GM04504 (cell line): ENCODE measurements at regions not wholly inside any gene's neighbourhood (a gene's known extent, or its start where the extent isn't known, plus 50 kb on each side); places are given as distances from the start of the nearest gene placed in this dataset.

Experiments
- DNase-seq: peaks from one replicate; pipeline ENCODE4 v3.0.0-alpha.2; 2012; ENCODE audit warnings: low read depth

DNA sequence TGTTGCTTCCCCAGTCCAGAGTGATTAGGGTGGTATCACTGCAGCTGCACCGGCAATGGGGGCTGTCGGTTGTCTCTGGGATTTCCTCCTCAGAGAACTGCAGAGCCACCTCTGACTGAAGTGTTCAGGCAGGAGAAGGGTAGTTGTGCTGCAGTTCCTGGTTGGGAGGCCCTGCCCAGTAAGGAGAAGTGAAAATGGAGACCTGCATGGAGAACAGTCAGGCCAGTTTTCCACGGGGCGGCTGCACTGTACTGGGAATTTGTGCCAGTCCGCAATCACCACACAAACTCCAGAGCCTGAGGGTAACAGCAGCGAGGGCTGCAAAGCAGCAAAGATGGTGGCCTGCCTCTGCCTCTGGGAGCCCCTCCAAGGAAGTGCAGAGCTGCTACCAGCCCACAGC is 58.1 kb upstream of the CCDC190 start:
- DNase-seq = no peak

DNA sequence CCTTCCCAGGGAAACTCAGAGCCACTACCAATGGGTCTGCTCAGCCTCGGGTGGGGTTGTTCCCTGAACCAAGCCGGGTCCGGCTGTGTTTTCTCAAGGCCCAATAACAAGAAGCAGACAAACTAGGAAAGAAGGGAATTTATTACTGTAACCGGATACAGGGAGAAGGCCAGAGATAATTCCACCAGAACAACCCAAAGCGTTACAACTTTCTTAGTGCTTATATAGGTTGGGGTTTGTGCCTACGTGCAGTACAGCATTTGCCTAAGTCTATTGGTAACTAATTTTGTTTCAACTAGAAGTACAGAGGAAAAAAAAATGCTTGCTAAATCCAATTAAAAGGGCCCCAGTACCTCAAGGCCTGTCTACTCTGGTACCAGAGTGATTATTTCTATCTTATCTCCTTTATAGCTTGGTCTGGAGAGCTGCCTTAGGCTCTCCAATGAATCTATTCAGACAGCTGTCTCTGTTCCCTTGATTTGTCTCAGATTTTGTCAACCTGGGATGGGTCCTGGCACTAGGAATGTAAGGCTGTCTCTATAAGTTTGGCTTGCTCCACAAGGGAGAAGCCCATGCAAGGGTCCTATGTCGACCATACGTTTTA is 57.3 kb upstream of the CCDC190 start:
- DNase-seq = no peak

DNA sequence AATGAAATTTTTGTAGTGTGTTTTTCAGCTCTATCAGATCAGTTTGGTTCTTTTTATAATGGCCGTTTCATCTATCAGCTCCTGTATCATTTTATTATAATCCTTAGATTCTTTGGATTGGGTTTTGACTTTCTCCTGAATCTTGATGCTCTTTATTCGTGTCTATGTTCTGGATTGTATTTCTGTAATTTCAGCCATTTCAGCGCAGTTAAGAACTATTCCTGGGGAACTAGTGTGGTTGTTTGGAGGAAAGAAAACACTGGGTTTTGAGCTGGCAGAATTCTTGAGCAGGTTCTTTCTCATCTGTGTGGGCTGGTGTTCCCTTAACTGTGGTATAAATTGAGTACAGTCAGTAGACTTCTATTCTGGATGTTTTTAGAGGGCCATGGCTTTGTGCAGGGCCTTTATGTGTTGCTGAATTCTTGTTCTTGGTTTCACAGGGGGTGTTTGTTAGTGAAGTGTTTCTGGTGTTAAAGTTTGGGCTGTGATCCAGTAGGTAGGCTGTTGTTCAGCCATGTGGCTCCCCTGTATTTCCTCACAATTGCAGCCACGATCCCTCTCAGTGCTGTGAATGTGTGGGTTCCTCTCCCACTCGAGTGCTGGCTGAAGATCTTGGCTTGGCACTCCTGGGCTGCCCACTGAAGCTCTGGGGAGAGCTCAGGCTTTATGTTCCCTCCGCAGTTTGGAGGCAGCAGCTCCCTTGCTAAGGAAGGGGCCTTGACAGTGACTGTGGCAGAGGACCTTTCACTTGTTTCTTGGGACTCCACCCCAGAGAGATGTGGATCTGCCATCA is 56.0 kb upstream of the CCDC190 start:
- no peak for DNase-seq

GRCh38 chr1:162916407-162916806 is 55.4 kb upstream of the CCDC190 start:
- no peak for DNase-seq

DNA sequence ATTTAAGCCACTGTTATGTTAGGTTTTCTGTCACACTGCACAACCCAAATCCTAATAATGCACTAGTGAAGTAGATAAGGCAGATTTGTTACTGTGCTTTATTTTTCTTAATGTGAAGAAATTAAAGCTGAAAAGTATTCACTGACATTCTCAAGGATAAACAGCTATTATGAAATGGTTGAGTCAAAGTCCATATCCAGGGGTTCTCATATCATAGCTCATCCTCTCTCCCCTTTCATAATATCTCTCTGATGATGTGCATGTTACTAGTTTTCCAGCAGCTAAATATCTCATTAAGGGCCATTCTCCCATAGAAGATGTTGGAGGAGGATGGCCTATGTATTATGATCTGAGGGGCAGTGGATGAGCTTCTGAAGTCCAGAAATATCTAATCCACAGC is 53.6 kb upstream of the CCDC190 start:
- DNase-seq = no peak

DNA sequence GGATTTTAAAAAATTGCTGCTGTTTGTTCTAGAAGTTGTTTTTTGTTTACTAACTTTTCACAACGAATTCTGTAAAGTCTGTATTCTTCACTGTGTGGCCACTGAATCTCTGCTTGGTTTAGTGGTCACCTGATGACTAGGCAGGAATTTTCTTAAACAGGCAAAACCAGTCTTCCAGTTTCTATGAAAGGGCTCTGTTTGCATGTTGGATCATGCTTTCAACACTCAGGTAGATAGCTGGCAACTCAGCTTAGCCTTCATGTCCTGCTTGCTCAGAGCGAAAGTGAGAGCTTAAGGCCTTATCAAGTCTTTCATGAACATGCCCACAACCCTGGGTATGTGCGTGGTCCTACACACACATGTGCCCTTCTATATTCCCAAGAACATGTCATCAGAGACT is 52.4 kb upstream of the CCDC190 start:
- DNase-seq = no peak

DNA sequence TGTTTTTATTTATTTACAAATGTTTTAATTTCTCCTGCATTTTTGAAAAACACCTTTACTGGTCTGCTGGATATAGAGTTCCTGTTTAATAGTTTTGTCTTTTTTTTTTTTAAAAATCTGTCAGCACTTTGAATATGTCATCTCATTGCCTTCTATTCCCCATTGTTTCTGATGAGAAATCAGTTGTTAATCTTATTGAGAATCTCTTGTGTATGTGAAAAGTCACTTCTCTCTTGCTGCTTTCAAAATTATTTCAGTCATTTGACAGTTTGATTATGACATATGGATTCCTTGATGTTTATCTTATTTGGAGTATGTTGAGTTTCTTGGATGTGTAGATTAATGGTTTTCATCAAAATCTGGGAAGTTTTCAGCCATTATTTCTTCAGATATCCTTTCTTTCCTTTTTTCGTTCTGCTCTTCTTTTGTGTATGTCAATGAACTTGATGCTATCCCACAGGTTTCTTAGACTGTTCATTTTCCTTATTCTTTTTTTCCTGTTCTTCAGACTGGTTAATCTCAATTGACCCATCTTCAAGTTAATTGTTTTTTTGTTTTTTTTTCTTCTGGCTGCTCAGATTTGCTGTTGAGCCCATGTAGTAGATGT is 51.2 kb upstream of the CCDC190 start:
- no peak for DNase-seq
